Loucy (cell line): ENCODE measurements at regions not wholly inside any gene's neighbourhood (a gene's known extent, or its start where the extent isn't known, plus 50 kb on each side); places are given as distances from the start of the nearest gene placed in this dataset.

Experiments used
- H2AFZ ChIP-seq: fragments of 200-600 bp; sonication (generic); 2 replicates; pipeline ENCODE4 v1.6.0; 2016; ENCODE audit warnings: antibody characterized with exemption, mild to moderate bottlenecking, low read length, moderate library complexity
- H3F3A ChIP-seq: fragments of 200-600 bp; 2 replicates; pipeline ENCODE4 v1.6.0; 2016; ENCODE audit warnings: antibody characterized with exemption, low read depth, mild to moderate bottlenecking
- H3K27me3 ChIP-seq: fragments of 200-600 bp; sonication (generic); 2 replicates; pipeline ENCODE4 v1.6.1; 2014; ENCODE audit warnings: low read length, mild to moderate bottlenecking; ENCODE audit not compliant: insufficient read depth, poor library complexity, severe bottlenecking
- H3K36me3 ChIP-seq: fragments of 200-600 bp; sonication (generic); 2 replicates; pipeline ENCODE4 v1.6.1; 2016; ENCODE audit warnings: low read length; ENCODE audit not compliant: insufficient read depth
- H3K4me1 ChIP-seq: fragments of 200-600 bp; sonication (generic); 2 replicates; pipeline ENCODE4 v1.5.1; 2014; ENCODE audit warnings: low read length, mild to moderate bottlenecking; ENCODE audit not compliant: insufficient read depth, poor library complexity, severe bottlenecking
- H3K4me2 ChIP-seq: fragments of 200-600 bp; sonication (generic); 2 replicates; pipeline ENCODE4 v1.6.0; 2014; ENCODE audit warnings: antibody characterized with exemption, low read length, low read depth, mild to moderate bottlenecking; ENCODE audit not compliant: poor library complexity, severe bottlenecking
- H3K4me3 ChIP-seq: fragments of 200-600 bp; sonication (generic); 2 replicates; pipeline ENCODE4 v1.5.1; 2014; ENCODE audit warnings: low read length, mild to moderate bottlenecking, mixed read lengths; ENCODE audit not compliant: poor library complexity, severe bottlenecking
- H3K79me2 ChIP-seq: fragments of 200-600 bp; sonication (generic); 2 replicates; pipeline ENCODE4 v1.6.1; 2014; ENCODE audit warnings: low read length; ENCODE audit not compliant: insufficient read depth
- H3K9ac ChIP-seq: fragments of 200-600 bp; sonication (generic); 2 replicates; pipeline ENCODE4 v1.6.0; 2014; ENCODE audit warnings: mild to moderate bottlenecking, low read depth, low read length, moderate library complexity; ENCODE audit not compliant: poor library complexity, severe bottlenecking
- H3K9me2 ChIP-seq: fragments of 200-600 bp; sonication (generic); replicated peaks from 2 replicates; pipeline ENCODE4 v1.6.1; 2016; ENCODE audit warnings: low read depth, low read length, mixed read lengths
- H3K9me3 ChIP-seq: fragments of 200-600 bp; sonication (generic); 2 replicates; pipeline ENCODE4 v1.6.1; 2014; ENCODE audit warnings: mild to moderate bottlenecking, antibody characterized with exemption, low read length, low read depth; ENCODE audit not compliant: insufficient read depth
- H4K20me1 ChIP-seq: fragments of 200-600 bp; sonication (generic); 2 replicates; pipeline ENCODE4 v1.6.0; 2014; ENCODE audit warnings: antibody characterized with exemption, low read length, mild to moderate bottlenecking; ENCODE audit not compliant: insufficient read depth, poor library complexity, severe bottlenecking
- CTCF ChIP-seq: fragments of 200-600 bp; sonication (generic); conservative IDR thresholded peaks from 2 replicates; pipeline ENCODE4 v1.5.1; 2014; ENCODE audit warnings: mild to moderate bottlenecking, antibody characterized with exemption, low read length
- EZH2phosphoT487 ChIP-seq: fragments of 200-600 bp; IDR thresholded peaks from 2 replicates; pipeline ENCODE4 v1.6.1; 2018; ENCODE audit warnings: antibody characterized with exemption, mild to moderate bottlenecking, moderate library complexity, borderline replicate concordance

DNA sequence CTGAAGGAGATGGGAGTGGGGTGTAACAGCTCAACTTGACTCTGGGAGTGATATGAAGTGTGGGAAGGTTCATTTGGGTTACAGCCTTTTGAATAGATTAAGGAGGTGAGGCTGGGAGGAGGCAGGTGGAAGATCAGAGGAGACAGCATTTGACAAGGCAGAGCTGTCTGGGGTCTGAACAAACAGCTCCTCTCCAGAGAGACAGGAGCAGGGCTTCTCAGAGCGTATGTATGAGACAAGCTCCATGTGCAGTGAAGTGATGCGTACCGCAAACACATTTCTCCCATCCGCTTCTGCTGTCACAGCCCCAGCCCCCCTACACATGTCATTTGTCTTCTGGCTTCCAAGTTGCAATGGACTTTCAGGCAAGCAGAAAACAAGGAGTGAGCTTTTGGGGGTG is 137.1 kb upstream of the E2F8 start:
- Histone ChIP-seq H3K9ac (no peak overlapping the region), H3K9me2 (no peaks in the 10 kb centered on the region), H4K20me1 (no peaks in the 10 kb centered on the region), H3K27me3 (no peaks in the 10 kb centered on the region), H3F3A (no peaks in the 10 kb centered on the region), H3K4me1 (peaks cover 3% of the 10 kb centered on the region), H3K79me2 (no peaks in the 10 kb centered on the region), H2AFZ (no peak overlapping the region), H3K4me2 (no peak overlapping the region), H3K36me3 (no peaks in the 10 kb centered on the region), H3K9me3 (no peaks in the 10 kb centered on the region), H3K4me3 (no peak overlapping the region)
- TF ChIP-seq CTCF (no peak), EZH2phosphoT487 (no peak)

GRCh38 chr11:19375440-19375839 is 134.7 kb upstream of the E2F8 start:
- H3K4me3 ChIP-seq: no peak overlapping the region
- no peak overlapping the region for H2AFZ ChIP-seq
- no peaks in the 10 kb centered on the region for H3K27me3 ChIP-seq
- H3K79me2 ChIP-seq: no peaks in the 10 kb centered on the region
- no peak for TF ChIP-seq CTCF
- TF ChIP-seq EZH2phosphoT487: no peak
- H4K20me1 ChIP-seq: no peaks in the 10 kb centered on the region
- H3K9me3 ChIP-seq: no peaks in the 10 kb centered on the region
- H3K9ac ChIP-seq: no peak overlapping the region
- no peaks in the 10 kb centered on the region for H3K4me1 ChIP-seq
- no peaks in the 10 kb centered on the region for H3K9me2 ChIP-seq
- no peaks in the 10 kb centered on the region for H3F3A ChIP-seq
- H3K4me2 ChIP-seq: no peak overlapping the region
- H3K36me3 ChIP-seq: no peaks in the 10 kb centered on the region

DNA sequence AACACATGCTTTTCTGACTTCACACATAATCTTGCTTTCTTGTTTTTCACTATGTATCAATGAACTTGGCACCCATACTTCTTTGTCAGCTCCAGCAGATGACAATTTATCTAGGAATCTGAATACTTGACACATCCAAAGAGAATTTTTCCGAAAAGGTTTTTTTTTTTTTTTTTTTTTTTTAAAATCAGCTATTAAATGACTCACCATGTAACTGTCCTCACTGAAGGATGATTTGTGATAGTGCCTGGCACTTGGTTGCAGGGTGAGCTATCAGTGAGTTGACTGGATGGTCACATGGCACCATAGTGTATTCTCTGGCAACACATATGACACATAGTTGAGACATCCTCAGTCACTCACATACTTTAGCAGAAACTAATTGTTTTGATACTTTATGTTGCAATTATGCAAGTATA is 133.4 kb upstream of the E2F8 start:
- no peaks in the 10 kb centered on the region for H4K20me1 ChIP-seq
- H3K79me2 ChIP-seq: no peaks in the 10 kb centered on the region
- no peak overlapping the region for H2AFZ ChIP-seq
- no peaks in the 10 kb centered on the region for H3K27me3 ChIP-seq
- no peak overlapping the region for H3K9ac ChIP-seq
- no peak for TF ChIP-seq CTCF
- TF ChIP-seq EZH2phosphoT487: no peak
- H3K9me3 ChIP-seq: no peaks in the 10 kb centered on the region
- H3K4me2 ChIP-seq: no peak overlapping the region
- no peaks in the 10 kb centered on the region for H3F3A ChIP-seq
- no peaks in the 10 kb centered on the region for H3K9me2 ChIP-seq
- H3K4me3 ChIP-seq: no peak overlapping the region
- no peaks in the 10 kb centered on the region for H3K36me3 ChIP-seq
- H3K4me1 ChIP-seq: peaks cover 12% of the 10 kb centered on the region
